Nephron progenitor cell (in vitro differentiated cells): ENCODE measurements at regions not wholly inside any gene's neighbourhood (a gene's known extent, or its start where the extent isn't known, plus 50 kb on each side); places are given as distances from the start of the nearest gene placed in this dataset.

Source experiments
- DNase-seq: peaks from one replicate; pipeline ENCODE4 v3.0.0; 2021
- H3K27ac Mint-ChIP-seq: 2 replicates; pipeline ENCODE4 v1.8.0; 2021; ENCODE audit warnings: mild to moderate bottlenecking, moderate library complexity, mixed read lengths
- H3K27me3 Mint-ChIP-seq: 2 replicates; pipeline ENCODE4 v1.8.0; 2021; ENCODE audit warnings: mild to moderate bottlenecking, low read depth, mixed read lengths; ENCODE audit not compliant: poor library complexity
- H3K36me3 Mint-ChIP-seq: 2 replicates; pipeline ENCODE4 v1.8.0; 2021; ENCODE audit warnings: low read depth, mixed read lengths
- H3K4me1 Mint-ChIP-seq: 2 replicates; pipeline ENCODE4 v1.8.0; 2021; ENCODE audit warnings: mixed read lengths
- H3K4me3 Mint-ChIP-seq: 2 replicates; pipeline ENCODE4 v1.8.0; 2021; ENCODE audit warnings: mild to moderate bottlenecking, moderate library complexity, mixed read lengths
- H3K9me3 Mint-ChIP-seq: 2 replicates; pipeline ENCODE4 v1.8.0; 2021; ENCODE audit warnings: mild to moderate bottlenecking, moderate library complexity, mixed read lengths
- CTCF ChIP-seq: fragments of 200-600 bp; sonication (generic); IDR thresholded peaks from 2 replicates; pipeline ENCODE4 v1.5.0; 2021; ENCODE audit warnings: antibody characterized with exemption

- H3K27ac Mint-ChIP-seq, result no peak overlapping the region
- H3K36me3 Mint-ChIP-seq, result no peaks in the 10 kb centered on the region
- H3K4me3 Mint-ChIP-seq, result no peak overlapping the region
- no peak for TF ChIP-seq CTCF
- H3K27me3 Mint-ChIP-seq, result peaks cover 3% of the 10 kb centered on the region
- no peaks in the 10 kb centered on the region for H3K9me3 Mint-ChIP-seq
- no peaks in the 10 kb centered on the region for H3K4me1 Mint-ChIP-seq
- no peak for DNase-seq
Measured at GRCh38 chr3:1696669-1697275, 401.9 kb upstream of the CNTN4 start.

DNA sequence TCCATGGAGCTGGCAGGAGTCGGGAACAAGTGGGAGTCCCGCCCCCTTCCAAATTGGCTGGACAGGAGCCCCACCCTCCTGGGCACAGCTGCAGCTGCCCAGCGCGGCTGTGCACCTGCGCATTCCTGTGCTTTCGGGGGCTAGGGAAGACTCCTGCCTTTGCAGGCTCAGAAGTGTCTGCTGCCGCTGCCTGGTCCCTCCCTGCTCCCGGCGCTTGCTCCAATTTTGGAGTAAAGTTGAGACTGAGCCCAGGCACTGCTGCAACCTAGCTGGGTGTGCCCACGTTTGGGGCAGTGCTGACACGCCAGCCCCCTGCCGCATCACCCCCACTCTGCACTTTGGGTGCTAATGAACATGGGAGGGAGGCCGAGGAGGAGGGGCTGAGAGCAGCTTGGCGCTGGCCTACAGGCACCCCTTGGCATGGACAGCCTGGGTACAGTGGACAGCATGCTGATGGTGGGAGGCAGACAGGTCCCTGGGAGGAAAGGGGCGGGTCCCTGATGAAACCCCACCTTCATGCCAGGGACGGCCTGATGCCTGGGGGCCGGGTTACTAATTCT, 399.2 kb upstream of the CNTN4 start:
- Mint-ChIP-seq H3K4me1 (no peaks in the 10 kb centered on the region), H3K9me3 (no peaks in the 10 kb centered on the region), H3K27ac (no peak overlapping the region), H3K4me3 (no peak overlapping the region), H3K36me3 (no peaks in the 10 kb centered on the region), H3K27me3 (peaks cover 3% of the 10 kb centered on the region)
- DNase-seq, result no peak
- no peak for TF ChIP-seq CTCF

DNA sequence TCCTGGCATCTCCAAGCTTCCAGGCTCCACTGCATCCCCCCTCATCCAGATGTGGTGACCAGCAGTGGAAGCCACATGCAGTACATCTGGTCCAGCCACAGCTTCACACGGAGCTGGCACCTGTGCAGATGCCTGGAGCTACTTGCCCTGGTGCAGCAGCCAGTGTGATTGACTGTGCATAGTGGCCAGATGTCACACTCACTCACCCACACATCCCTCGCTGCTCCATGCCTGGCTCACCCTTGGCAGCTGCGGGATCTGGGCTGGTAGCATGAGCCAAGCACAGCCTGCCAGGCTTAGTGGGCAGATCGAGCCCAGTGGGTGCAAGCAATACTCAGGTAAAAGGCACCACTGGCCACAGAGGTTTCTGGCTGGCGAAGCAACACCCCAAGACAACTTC, 398.0 kb upstream of the CNTN4 start:
- Mint-ChIP-seq H3K27ac (no peak overlapping the region), H3K4me3 (no peak overlapping the region), H3K4me1 (no peaks in the 10 kb centered on the region), H3K9me3 (peaks cover 6% of the 10 kb centered on the region), H3K36me3 (no peaks in the 10 kb centered on the region), H3K27me3 (peaks cover 3% of the 10 kb centered on the region)
- no peak for DNase-seq
- no peak for TF ChIP-seq CTCF

- DNase-seq, result no peak
- H3K27me3 Mint-ChIP-seq, result peaks cover 3% of the 10 kb centered on the region
- H3K4me1 Mint-ChIP-seq, result no peaks in the 10 kb centered on the region
- H3K9me3 Mint-ChIP-seq, result peaks cover 16% of the 10 kb centered on the region
- TF ChIP-seq CTCF, result no peak
- H3K27ac Mint-ChIP-seq, result no peak overlapping the region
- no peak overlapping the region for H3K4me3 Mint-ChIP-seq
- H3K36me3 Mint-ChIP-seq, result no peaks in the 10 kb centered on the region
Measured at GRCh38 chr3:1703169-1703568, 395.5 kb upstream of the CNTN4 start.

GRCh38 chr3:1710663-1711062, 388.0 kb upstream of the CNTN4 start:
- Mint-ChIP-seq H3K9me3 (peaks cover 14% of the 10 kb centered on the region), H3K36me3 (no peaks in the 10 kb centered on the region), H3K27ac (no peak overlapping the region), H3K4me3 (no peak overlapping the region), H3K4me1 (no peaks in the 10 kb centered on the region), H3K27me3 (no peaks in the 10 kb centered on the region)
- no peak for TF ChIP-seq CTCF
- DNase-seq, result no peak

DNA sequence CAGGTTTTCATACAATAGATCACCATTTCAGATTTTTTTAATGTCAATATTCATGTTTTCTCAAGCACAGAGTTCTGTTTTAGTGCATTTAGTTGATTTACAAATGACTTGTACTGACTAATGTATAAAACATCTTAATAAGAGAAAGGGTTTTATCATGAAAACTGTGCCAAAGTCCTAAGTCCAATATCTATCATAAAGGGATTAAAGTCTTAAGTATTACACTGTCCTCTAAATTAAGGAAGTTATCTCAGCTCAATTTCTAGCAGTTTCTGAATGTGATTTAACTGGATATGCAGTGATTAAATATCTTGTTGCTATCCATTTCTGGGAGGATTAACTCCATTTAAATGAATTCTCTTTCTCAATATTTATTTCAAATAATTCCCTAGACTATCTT, 381.1 kb upstream of the CNTN4 start:
- H3K4me1 Mint-ChIP-seq, result no peaks in the 10 kb centered on the region
- DNase-seq, result no peak
- H3K36me3 Mint-ChIP-seq, result no peaks in the 10 kb centered on the region
- H3K4me3 Mint-ChIP-seq, result no peak overlapping the region
- H3K9me3 Mint-ChIP-seq, result no peaks in the 10 kb centered on the region
- no peak overlapping the region for H3K27ac Mint-ChIP-seq
- no peaks in the 10 kb centered on the region for H3K27me3 Mint-ChIP-seq
- TF ChIP-seq CTCF, result no peak
